ENCODE measurements at regions not wholly inside any gene's neighbourhood (a gene's known extent, or its start where the extent isn't known, plus 50 kb on each side); places are given as distances from the start of the nearest gene placed in this dataset.

GRCh38 chr21:16504281-16504680 is 774.5 kb downstream of the USP25 start:
- H3K4me3 ChIP-seq (ENCODE audit: low read depth, low read length) = no peak overlapping the region
- TF ChIP-seq CTCF (IDR thresholded peaks at IDR 0.05; ENCODE audit: borderline replicate concordance, insufficient read depth, low read depth, low read length) = no peak

GRCh38 chr21:16504766-16505165 is 775.0 kb downstream of the USP25 start:
- no peak overlapping the region for H3K4me3 ChIP-seq (ENCODE audit: low read depth, low read length)
- no peak for TF ChIP-seq CTCF (IDR thresholded peaks at IDR 0.05; ENCODE audit: borderline replicate concordance, insufficient read depth, low read depth, low read length)

GRCh38 chr21:16509476-16509875 is 779.7 kb downstream of the USP25 start:
- no peak overlapping the region for H3K4me3 ChIP-seq (ENCODE audit: low read depth, low read length)
- no peak for TF ChIP-seq CTCF (IDR thresholded peaks at IDR 0.05; ENCODE audit: borderline replicate concordance, insufficient read depth, low read depth, low read length)

- H3K4me3 ChIP-seq (ENCODE audit: low read depth, low read length) = no peak overlapping the region
- TF ChIP-seq CTCF (IDR thresholded peaks at IDR 0.05; ENCODE audit: borderline replicate concordance, insufficient read depth, low read depth, low read length) = no peak
These were observed 784.5 kb downstream of the USP25 start for GRCh38 chr21:16514316-16514715.

GRCh38 chr21:16517383-16517782 is 787.6 kb downstream of the USP25 start:
- no peak overlapping the region for H3K4me3 ChIP-seq (ENCODE audit: low read depth, low read length)
- TF ChIP-seq CTCF (IDR thresholded peaks at IDR 0.05; ENCODE audit: borderline replicate concordance, insufficient read depth, low read depth, low read length) = no peak

GRCh38 chr21:16519036-16519435 is 789.3 kb downstream of the USP25 start:
- H3K4me3 ChIP-seq (ENCODE audit: low read depth, low read length) = no peak overlapping the region
- TF ChIP-seq CTCF (IDR thresholded peaks at IDR 0.05; ENCODE audit: borderline replicate concordance, insufficient read depth, low read depth, low read length) = no peak

- H3K4me3 ChIP-seq (ENCODE audit: low read depth, low read length) = no peak overlapping the region
- no peak for TF ChIP-seq CTCF (IDR thresholded peaks at IDR 0.05; ENCODE audit: borderline replicate concordance, insufficient read depth, low read depth, low read length)
These were observed 789.9 kb downstream of the USP25 start for GRCh38 chr21:16519644-16520043.
